ENCODE measurements at regions not wholly inside any gene's neighbourhood (a gene's known extent, or its start where the extent isn't known, plus 50 kb on each side); places are given as distances from the start of the nearest gene placed in this dataset.

GRCh38 chrX:39452401-39452800 lies 645.4 kb downstream of the BCOR start:
- no peak for DNase-seq

- peak; percentile 92 for DNase-seq
Observed at GRCh38 chrX:39453889-39454621, 643.7 kb downstream of the BCOR start.

GRCh38 chrX:39456894-39457604 lies 640.7 kb downstream of the BCOR start:
- no peak for DNase-seq

GRCh38 chrX:39458779-39459178 lies 639.0 kb downstream of the BCOR start:
- DNase-seq: no peak

GRCh38 chrX:39459204-39459603 lies 638.6 kb downstream of the BCOR start:
- DNase-seq: no peak

GRCh38 chrX:39459952-39460351 lies 637.8 kb downstream of the BCOR start:
- DNase-seq: no peak

DNA sequence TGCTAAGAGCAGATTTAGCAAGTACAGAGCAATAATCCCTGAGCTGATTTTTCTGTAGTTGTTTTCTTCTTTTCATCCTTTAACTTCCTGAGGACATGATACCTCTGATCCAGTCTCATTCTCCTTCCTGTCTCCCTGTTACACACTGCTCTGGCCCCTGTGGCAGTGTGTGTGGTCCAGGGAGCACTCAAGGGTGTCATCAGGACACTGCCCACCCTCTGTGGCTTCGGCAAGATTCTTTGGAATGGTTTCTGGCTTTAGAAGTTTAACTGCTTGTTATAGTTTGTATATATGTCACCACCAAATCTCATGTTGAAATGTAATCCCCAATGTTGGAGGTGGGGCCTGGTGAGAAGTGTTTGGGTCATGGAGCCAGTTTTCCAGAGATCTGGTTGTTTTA lies 637.3 kb downstream of the BCOR start:
- no peak for DNase-seq

DNA sequence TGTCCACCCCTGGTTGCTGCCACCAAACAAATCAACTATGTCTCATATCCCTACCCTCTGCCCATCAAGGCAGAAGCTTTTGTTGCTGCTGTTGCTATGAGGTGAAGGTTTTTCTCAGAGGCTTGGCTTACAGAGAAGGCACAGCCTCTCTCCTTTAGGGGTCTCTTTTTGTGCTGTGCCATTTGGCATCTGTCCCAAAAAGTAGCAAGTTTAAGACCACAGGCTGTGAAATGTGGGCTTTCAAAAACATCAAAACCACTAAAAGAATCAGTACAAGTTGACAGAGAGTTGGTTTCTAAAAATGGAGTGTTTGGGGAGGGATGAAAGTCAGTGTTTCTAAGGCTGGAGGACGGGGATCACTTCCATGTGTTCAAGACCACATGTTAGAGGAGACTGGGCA lies 634.9 kb downstream of the BCOR start:
- DNase-seq: no peak

- DNase-seq: no peak
Observed at GRCh38 chrX:39464253-39464652, 633.5 kb downstream of the BCOR start.

GRCh38 chrX:39465467-39465866 lies 632.3 kb downstream of the BCOR start:
- no peak for DNase-seq

DNA sequence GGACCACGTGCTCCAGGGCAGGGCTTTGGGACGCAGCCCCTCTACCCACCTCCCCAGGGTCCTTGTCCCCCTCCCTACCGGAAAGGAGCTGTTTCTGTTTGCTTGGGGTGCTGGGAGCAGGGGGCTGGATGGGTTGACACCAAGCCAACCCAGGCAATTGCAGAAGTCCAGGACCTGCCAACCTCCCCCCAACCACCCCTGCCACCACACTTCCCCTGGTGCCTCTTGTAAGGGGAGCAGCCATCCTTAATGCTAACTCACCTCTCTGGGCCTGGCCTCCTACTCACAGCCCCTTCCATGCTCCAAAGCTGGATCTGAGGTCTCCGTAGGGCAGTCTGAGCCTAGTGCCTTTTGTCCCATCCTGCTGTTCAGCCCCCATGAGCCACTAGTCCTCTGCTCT lies 631.9 kb downstream of the BCOR start:
- no peak for DNase-seq

- no peak for DNase-seq
Observed at GRCh38 chrX:39469126-39469525, 628.6 kb downstream of the BCOR start.

- DNase-seq: peak; percentile 24
Observed at GRCh38 chrX:39470588-39471407, 627.0 kb downstream of the BCOR start.

GRCh38 chrX:39472161-39472560 lies 625.6 kb downstream of the BCOR start:
- DNase-seq: no peak

GRCh38 chrX:39473812-39474211 lies 623.9 kb downstream of the BCOR start:
- no peak for DNase-seq

DNA sequence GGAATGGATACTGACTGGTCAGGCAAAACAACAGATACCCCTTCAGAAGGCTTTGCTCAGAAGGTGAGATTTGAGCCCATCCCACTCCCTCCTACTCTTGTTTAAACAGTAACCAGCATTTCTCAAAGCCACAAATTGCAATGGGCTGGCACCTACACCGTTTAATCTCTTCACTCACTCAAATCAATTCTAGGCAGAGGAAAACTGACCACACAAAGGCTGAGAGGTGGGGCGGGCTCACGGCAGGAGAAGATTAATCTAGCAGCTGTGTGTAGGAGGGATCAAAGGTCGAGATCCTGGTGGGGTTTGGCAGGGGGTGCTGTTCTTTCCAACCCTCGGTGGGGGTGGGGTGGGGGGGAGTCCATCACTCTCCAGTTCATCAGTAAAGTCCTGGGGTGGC lies 622.4 kb downstream of the BCOR start:
- no peak for DNase-seq

- DNase-seq: no peak
Observed at GRCh38 chrX:39476604-39477021, 621.1 kb downstream of the BCOR start.

- no peak for DNase-seq
Observed at GRCh38 chrX:39477031-39477761, 620.6 kb downstream of the BCOR start.

GRCh38 chrX:39477762-39478120 lies 620.0 kb downstream of the BCOR start:
- DNase-seq: no peak

GRCh38 chrX:39479856-39480255 lies 617.9 kb downstream of the BCOR start:
- no peak for DNase-seq

DNA sequence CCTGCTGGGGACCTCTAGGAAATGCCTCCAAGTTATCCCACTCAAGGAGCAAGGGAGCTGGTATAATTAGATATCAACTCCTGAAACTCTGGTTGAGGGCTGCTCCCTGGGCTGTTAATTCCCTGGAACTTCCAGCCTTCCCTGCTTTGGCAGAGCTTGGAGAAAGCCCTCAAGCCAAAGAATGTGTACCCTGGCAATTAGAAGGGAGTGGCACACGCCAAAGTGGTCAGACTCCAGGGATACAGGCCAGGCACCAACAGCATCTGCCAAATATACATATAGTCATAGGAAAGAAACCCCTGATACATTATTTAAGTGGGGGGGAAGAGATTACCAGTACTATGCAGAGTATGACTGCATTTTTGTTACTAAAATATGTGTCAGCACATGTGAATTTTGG lies 616.8 kb downstream of the BCOR start:
- peak; percentile 60 for DNase-seq

DNA sequence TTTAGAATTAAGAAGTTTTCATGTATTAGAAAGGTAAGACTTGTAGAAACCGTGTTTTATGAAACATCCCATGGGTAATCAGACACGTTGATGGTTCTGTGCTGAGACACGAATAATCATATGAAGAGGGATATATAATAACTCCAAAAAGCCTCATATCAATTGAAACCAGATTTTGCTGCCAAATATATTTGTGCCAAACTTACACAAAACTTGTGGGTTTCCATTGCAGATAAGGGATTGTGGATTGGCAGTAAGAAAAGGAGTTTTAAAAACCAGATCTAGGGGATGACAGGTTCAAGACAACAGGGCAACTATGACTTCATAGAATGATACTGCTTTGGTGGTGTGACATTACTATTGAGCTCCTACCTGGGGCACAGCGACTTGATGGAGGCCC lies 616.1 kb downstream of the BCOR start:
- DNase-seq: no peak

Data from NCI-H446 treated with DMSO at 0.1 percent for 48 hours (cell line).